Neural cell (in vitro differentiated cells): ENCODE measurements at regions not wholly inside any gene's neighbourhood (a gene's known extent, or its start where the extent isn't known, plus 50 kb on each side); places are given as distances from the start of the nearest gene placed in this dataset.

ENCODE experiments used
- EP300 ChIP-seq: fragments of 450-650 bp; conservative IDR thresholded peaks from 2 replicates; pipeline ENCODE4 v1.6.1; 2014; ENCODE audit warnings: antibody characterized with exemption, mild to moderate bottlenecking, moderate library complexity; ENCODE audit not compliant: poor library complexity, severe bottlenecking
- EZH2 ChIP-seq: fragments of 200-600, 300-800 bp; shearing (Covaris generic), sonication (generic); IDR thresholded peaks from 2 replicates; pipeline ENCODE4 v1.6.1; 2014; ENCODE audit warnings: antibody characterized with exemption, low read length, borderline replicate concordance, mild to moderate bottlenecking; ENCODE audit not compliant: insufficient read depth, poor library complexity, severe bottlenecking
- MXI1 ChIP-seq: fragments of 450-650 bp; conservative IDR thresholded peaks from 2 replicates; pipeline ENCODE4 v1.6.1; 2014; ENCODE audit warnings: antibody characterized with exemption, mild to moderate bottlenecking; ENCODE audit not compliant: poor library complexity, severe bottlenecking
- POLR2AphosphoS5 ChIP-seq: IDR thresholded peaks from 2 replicates; pipeline ENCODE4 v1.6.1; 2012
- RAD21 ChIP-seq: fragments of 450-650 bp; conservative IDR thresholded peaks from 2 replicates; pipeline ENCODE4 v1.6.1; 2014; ENCODE audit warnings: antibody characterized with exemption, mild to moderate bottlenecking, moderate library complexity
- TF ChIP-seq, protein P1 (sequence below): fragments of 450-650 bp; IDR thresholded peaks from 2 replicates; pipeline ENCODE4 v1.5.1; 2014; ENCODE audit warnings: antibody characterized with exemption, mild to moderate bottlenecking, moderate library complexity; ENCODE audit not compliant: poor library complexity, severe bottlenecking

DNA sequence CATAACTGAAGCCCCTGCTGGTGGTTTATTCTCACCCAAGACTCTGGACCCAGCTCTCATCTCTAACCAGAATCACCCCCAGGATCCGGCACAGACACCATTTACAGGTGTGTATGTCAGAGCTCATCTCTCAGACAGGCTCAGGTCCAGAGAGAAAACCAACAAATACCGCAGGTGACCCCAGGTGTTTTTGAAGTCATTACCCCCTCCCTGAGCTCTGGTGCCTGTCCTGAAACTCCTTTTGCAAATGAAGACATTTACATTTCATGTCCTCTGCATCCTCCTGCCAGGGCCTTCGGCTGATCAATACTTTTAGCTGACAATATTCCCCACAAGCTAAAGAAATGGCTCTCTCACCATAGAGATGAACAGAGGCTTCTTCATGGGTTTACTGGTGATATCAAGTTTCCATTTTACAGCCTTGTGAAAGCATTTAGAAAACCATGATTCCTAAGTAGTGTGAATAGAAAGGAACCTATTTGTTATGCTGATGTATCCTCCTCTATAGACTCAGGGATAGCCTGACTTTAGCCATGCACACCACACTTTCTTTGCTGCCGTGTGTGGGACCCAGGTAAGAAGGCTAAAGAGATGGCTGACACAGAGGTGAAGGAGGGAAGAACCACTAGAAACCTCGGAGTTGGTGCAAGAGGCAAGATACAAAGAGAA, 131.3 kb downstream of the KCTD15 start:
- TF ChIP-seq, protein P1, sequence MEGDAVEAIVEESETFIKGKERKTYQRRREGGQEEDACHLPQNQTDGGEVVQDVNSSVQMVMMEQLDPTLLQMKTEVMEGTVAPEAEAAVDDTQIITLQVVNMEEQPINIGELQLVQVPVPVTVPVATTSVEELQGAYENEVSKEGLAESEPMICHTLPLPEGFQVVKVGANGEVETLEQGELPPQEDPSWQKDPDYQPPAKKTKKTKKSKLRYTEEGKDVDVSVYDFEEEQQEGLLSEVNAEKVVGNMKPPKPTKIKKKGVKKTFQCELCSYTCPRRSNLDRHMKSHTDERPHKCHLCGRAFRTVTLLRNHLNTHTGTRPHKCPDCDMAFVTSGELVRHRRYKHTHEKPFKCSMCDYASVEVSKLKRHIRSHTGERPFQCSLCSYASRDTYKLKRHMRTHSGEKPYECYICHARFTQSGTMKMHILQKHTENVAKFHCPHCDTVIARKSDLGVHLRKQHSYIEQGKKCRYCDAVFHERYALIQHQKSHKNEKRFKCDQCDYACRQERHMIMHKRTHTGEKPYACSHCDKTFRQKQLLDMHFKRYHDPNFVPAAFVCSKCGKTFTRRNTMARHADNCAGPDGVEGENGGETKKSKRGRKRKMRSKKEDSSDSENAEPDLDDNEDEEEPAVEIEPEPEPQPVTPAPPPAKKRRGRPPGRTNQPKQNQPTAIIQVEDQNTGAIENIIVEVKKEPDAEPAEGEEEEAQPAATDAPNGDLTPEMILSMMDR, result no peak
- TF ChIP-seq EZH2, result no peak
- no peak for TF ChIP-seq RAD21
- TF ChIP-seq POLR2AphosphoS5, result no peak
- no peak for TF ChIP-seq MXI1
- TF ChIP-seq EP300, result no peak
